Astrocyte (in vitro differentiated cells and primary cell): ENCODE measurements at regions not wholly inside any gene's neighbourhood (a gene's known extent, or its start where the extent isn't known, plus 50 kb on each side); places are given as distances from the start of the nearest gene placed in this dataset.

ENCODE experiments used
- EZH2 ChIP-seq: IDR thresholded peaks from 2 replicates; pipeline ENCODE4 v1.6.1; 2012; ENCODE audit warnings: mild to moderate bottlenecking, low read length, inconsistent platforms; ENCODE audit not compliant: insufficient read depth
- TF ChIP-seq, protein P1 (sequence below): IDR thresholded peaks from 2 replicates; pipeline ENCODE4 v1.5.1; 2011; ENCODE audit warnings: low read depth, mild to moderate bottlenecking, inconsistent platforms, low read length, moderate library complexity; ENCODE audit not compliant: insufficient read depth

DNA sequence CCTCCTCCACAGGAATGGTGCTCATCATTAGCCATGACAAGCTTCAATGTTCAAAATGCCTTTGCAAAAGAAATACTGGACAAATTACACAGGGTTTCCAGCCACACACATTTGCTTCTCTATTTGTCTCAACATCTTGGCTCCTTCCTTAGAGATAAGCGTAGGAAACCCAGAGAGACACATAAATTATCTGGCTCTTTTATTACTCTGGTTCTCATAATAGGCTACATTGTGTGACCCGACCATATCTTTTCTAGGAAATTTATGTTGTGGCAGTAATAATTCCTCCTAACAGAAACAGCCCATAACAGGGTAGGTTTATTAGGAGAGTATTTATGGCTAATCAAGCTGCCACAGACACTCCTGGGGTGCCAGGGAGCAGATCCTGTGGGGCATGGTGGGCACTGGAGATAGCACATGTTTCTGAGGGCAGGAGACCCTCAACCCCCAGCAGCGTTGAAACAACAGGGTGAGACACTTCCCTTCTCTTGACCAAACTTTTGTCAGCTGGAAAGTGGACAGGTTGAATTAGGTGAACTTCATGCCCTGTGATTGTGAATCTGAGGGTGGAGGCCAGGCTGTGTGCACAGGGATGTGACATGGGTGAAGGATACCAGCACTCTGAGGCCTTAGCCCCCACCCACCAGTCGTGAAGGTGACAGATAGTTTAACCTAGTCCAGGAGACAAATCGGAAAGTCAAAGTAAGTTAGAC lies 295.9 kb upstream of the ZNF32 start:
- TF ChIP-seq, protein P1, sequence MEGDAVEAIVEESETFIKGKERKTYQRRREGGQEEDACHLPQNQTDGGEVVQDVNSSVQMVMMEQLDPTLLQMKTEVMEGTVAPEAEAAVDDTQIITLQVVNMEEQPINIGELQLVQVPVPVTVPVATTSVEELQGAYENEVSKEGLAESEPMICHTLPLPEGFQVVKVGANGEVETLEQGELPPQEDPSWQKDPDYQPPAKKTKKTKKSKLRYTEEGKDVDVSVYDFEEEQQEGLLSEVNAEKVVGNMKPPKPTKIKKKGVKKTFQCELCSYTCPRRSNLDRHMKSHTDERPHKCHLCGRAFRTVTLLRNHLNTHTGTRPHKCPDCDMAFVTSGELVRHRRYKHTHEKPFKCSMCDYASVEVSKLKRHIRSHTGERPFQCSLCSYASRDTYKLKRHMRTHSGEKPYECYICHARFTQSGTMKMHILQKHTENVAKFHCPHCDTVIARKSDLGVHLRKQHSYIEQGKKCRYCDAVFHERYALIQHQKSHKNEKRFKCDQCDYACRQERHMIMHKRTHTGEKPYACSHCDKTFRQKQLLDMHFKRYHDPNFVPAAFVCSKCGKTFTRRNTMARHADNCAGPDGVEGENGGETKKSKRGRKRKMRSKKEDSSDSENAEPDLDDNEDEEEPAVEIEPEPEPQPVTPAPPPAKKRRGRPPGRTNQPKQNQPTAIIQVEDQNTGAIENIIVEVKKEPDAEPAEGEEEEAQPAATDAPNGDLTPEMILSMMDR: no peak
- TF ChIP-seq EZH2: no peak
